ENCODE measurements at regions not wholly inside any gene's neighbourhood (a gene's known extent, or its start where the extent isn't known, plus 50 kb on each side); places are given as distances from the start of the nearest gene placed in this dataset.

GRCh38 chr3:153753035-153753434, 368.2 kb upstream of the ARHGEF26 start (continued):
- TF ChIP-seq CBFB (CRISPR knock-in tag; IDR thresholded peaks at IDR 0.05; ENCODE audit: low read depth) (no peak), IRF1 (CRISPR knock-in tag; IDR thresholded peaks at IDR 0.05) (no peak), SMAD3 (CRISPR knock-in tag; IDR thresholded peaks at IDR 0.05; ENCODE audit: borderline replicate concordance) (no peak), ESRRA (CRISPR knock-in tag; IDR thresholded peaks at IDR 0.05; ENCODE audit: borderline replicate concordance) (no peak), CREB1 (CRISPR knock-in tag; IDR thresholded peaks at IDR 0.05) (no peak), NFATC4 (CRISPR knock-in tag; IDR thresholded peaks at IDR 0.05) (no peak), GTF2I (CRISPR knock-in tag; conservative IDR thresholded peaks at IDR 0.05) (no peak)

- ChIA-PET CTCF (interaction anchor here (0.6 kb wide), 1 partner anchor 31 kb away, joined by 3 read pairs; no protein-coding TSS in a partner anchor), POLR2A (no interaction called here)
- TF ChIP-seq ZBTB43 (CRISPR knock-in tag; IDR thresholded peaks at IDR 0.05) (no peak), RELA (CRISPR knock-in tag; IDR thresholded peaks at IDR 0.05; ENCODE audit: borderline replicate concordance) (no peak), IRF2 (CRISPR knock-in tag; IDR thresholded peaks at IDR 0.05; ENCODE audit: borderline replicate concordance, low read depth) (no peak), E2F5 (CRISPR knock-in tag; IDR thresholded peaks at IDR 0.05) (no peak), ZNF138 (CRISPR knock-in tag; conservative IDR thresholded peaks at IDR 0.05) (no peak), ATF1 (CRISPR knock-in tag; IDR thresholded peaks at IDR 0.05) (no peak), TCF7 (CRISPR knock-in tag; IDR thresholded peaks at IDR 0.05; ENCODE audit: low read depth) (no peak), JUN (CRISPR knock-in tag; IDR thresholded peaks at IDR 0.05) (no peak), FOXP1 (CRISPR knock-in tag; IDR thresholded peaks at IDR 0.05; ENCODE audit: borderline replicate concordance) (no peak), ATF3 (CRISPR knock-in tag; conservative IDR thresholded peaks at IDR 0.05) (no peak), AR (CRISPR knock-in tag; IDR thresholded peaks at IDR 0.05) (no peak), MAX (CRISPR knock-in tag; IDR thresholded peaks at IDR 0.05) (no peak), RORB (CRISPR knock-in tag; IDR thresholded peaks at IDR 0.05) (no peak), CREB1 (CRISPR knock-in tag; IDR thresholded peaks at IDR 0.05) (no peak)
- no peak overlapping the region for H3K4me3 Mint-ChIP-seq
- H3K27me3 Mint-ChIP-seq (ENCODE audit: low read depth): no peaks in the 10 kb centered on the region
- no peaks in the 10 kb centered on the region for H3K9me3 Mint-ChIP-seq
- no peaks in the 10 kb centered on the region for H3K4me1 Mint-ChIP-seq
- DNase-seq (ENCODE audit: low spot score) (no peak), ATAC-seq (no peak)
- H3K36me3 Mint-ChIP-seq: no peaks in the 10 kb centered on the region
- no peak overlapping the region for H3K27ac Mint-ChIP-seq
These were observed 364.4 kb upstream of the ARHGEF26 start for GRCh38 chr3:153756816-153757215.

Data from WTC11 (cell line).